HEK293T (cell line): ENCODE measurements at regions not wholly inside any gene's neighbourhood (a gene's known extent, or its start where the extent isn't known, plus 50 kb on each side); places are given as distances from the start of the nearest gene placed in this dataset.

Source experiments
- CTBP1 ChIP-seq: fragments of 450-650 bp; IDR thresholded peaks from 2 replicates; pipeline ENCODE4 v1.6.1; 2016; ENCODE audit warnings: borderline replicate concordance
- FOXK2 ChIP-seq: fragments of 450-650 bp; IDR thresholded peaks from 2 replicates; pipeline ENCODE4 v1.6.1; 2016; ENCODE audit warnings: mild to moderate bottlenecking
- HDGF ChIP-seq: fragments of 450-650 bp; IDR thresholded peaks from 2 replicates; pipeline ENCODE4 v1.6.1; 2017; ENCODE audit warnings: antibody characterized with exemption, borderline replicate concordance
- L3MBTL2 ChIP-seq: fragments of 450-650 bp; conservative IDR thresholded peaks from 2 replicates; pipeline ENCODE4 v1.6.1; 2016; ENCODE audit warnings: mild to moderate bottlenecking
- NFRKB ChIP-seq: fragments of 450-650 bp; IDR thresholded peaks from 2 replicates; pipeline ENCODE4 v1.6.1; 2016; ENCODE audit warnings: mild to moderate bottlenecking, moderate library complexity
- TARDBP ChIP-seq: fragments of 450-650 bp; IDR thresholded peaks from 2 replicates; pipeline ENCODE4 v1.6.1; 2016
- ZNF384 ChIP-seq: fragments of 450-650 bp; IDR thresholded peaks from 2 replicates; pipeline ENCODE4 v1.6.1; 2016

DNA sequence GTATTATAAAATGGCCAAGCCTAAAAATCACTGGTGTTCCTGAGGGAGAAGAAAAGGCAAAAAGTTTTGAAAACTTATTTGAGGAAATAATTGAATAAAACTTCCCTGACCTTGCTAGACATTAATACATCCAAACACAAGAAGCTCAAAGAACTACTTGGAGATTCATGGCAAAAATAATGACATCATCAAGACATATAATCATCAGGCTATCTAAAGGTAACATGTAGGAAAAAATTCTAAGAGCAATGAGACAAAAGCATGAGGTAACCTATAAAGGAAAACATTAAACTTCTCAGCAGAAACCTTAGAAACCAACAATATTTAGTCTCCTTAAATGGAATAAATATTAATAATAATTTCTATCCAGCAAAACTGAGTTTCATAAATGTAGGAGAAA, 887.6 kb downstream of the PCDH19 start:
- TF ChIP-seq CTBP1 = no peak
- TF ChIP-seq TARDBP = no peak
- no peak for TF ChIP-seq HDGF
- TF ChIP-seq FOXK2 = no peak
- no peak for TF ChIP-seq L3MBTL2
- TF ChIP-seq ZNF384 = no peak
- no peak for TF ChIP-seq NFRKB
